K562 (cell line): ENCODE measurements at regions not wholly inside any gene's neighbourhood (a gene's known extent, or its start where the extent isn't known, plus 50 kb on each side); places are given as distances from the start of the nearest gene placed in this dataset.

Source experiments
- ATAC-seq: fragments of 200-7000 bp; cut with Tn5 transposase; 3 replicates; pipeline ENCODE4 v1.9.1; 2020; ENCODE audit warnings: moderate library complexity
- BruUV-seq: library from RNA; stranded (reverse); fragments of 400-500 nt; replicated peaks from 2 replicates; lab custom pipeline; 2021; lab: Mats Ljungman, UMichigan
- CTCF ChIA-PET: fragments of 300-600 bp; formaldehyde crosslinking; extraction: SDS; loops from one replicate; lab custom pipeline; 2021; ENCODE audit warnings: low intra/inter-chr PET ratio; lab: Yijun Ruan, JAX
- POLR2A ChIA-PET: fragments of 300-600, 350-650 bp; sonication (Branson Sonifier 250); formaldehyde crosslinking; extraction: SDS; loops from one replicate; lab custom pipeline; 2021; ENCODE audit warnings: antibody characterized with exemption, inconsistent platforms; lab: Yijun Ruan, JAX
- DNase-seq, 4 experiments: peaks; one replicate each; pipeline versions ENCODE4 v3.0.0 to v3.0.0-alpha.2; 2011 to 2018; ENCODE audit warnings: low spot score in 3 of 4, mixed read lengths in 3 of 4; ENCODE audit errors: extremely low read depth in 1 of 4
- FAIRE-seq: peaks from 2 replicates; lab custom pipeline; 2011; peaks lifted over from hg19 to GRCh38; lab: Jason Lieb, UNC
- H2AFZ ChIP-seq: 2 replicates; pipeline ENCODE4 v1.6.0; 2011; ENCODE audit warnings: low read depth, low read length, control low read depth, inconsistent platforms
- H3K27ac ChIP-seq: fragments of 200-600 bp; 3 replicates; pipeline ENCODE4 v1.8.0; 2011; ENCODE audit warnings: low read depth, mild to moderate bottlenecking, control low read depth, inconsistent platforms, low read length, moderate library complexity, mixed read lengths; ENCODE audit errors: extremely low read depth
- H3K27me3 ChIP-seq, 2 experiments: fragments of 300-600 bp in 1 of 2; 2 replicates in 1 of 2; 3 replicates in 1 of 2; pipeline versions ENCODE4 v1.6.0 to v1.8.0; 2011; ENCODE audit warnings: inconsistent platforms in 2 of 2, low read length in 2 of 2, mild to moderate bottlenecking in 1 of 2, mixed read lengths in 1 of 2, moderate library complexity in 1 of 2; ENCODE audit not compliant: control insufficient read depth in 2 of 2, insufficient read depth in 2 of 2
- H3K36me3 ChIP-seq: fragments of 300-600 bp; 3 replicates; pipeline ENCODE4 v1.8.0; 2011; ENCODE audit warnings: mild to moderate bottlenecking, low read length, inconsistent platforms; ENCODE audit not compliant: control insufficient read depth, insufficient read depth
- H3K4me1 ChIP-seq, 2 experiments: fragments of 200-600 bp in 1 of 2; replicated peaks in 1 of 2; 2 replicates in 1 of 2; 3 replicates in 1 of 2; pipeline versions ENCODE4 v1.5.1 to v1.8.0; 2011; ENCODE audit warnings: inconsistent platforms in 2 of 2, low read length in 2 of 2, mild to moderate bottlenecking in 1 of 2, mixed read lengths in 1 of 2, moderate library complexity in 1 of 2; ENCODE audit not compliant: control insufficient read depth in 2 of 2, insufficient read depth in 2 of 2
- H3K4me2 ChIP-seq: 2 replicates; pipeline ENCODE4 v1.6.1; 2011; ENCODE audit warnings: low read length, control low read depth, inconsistent platforms, mixed read lengths; ENCODE audit not compliant: insufficient read depth
- H3K4me3 ChIP-seq: fragments of 200-600 bp; sonication (generic), shearing (Covaris generic); 2 replicates; pipeline ENCODE4 v1.5.1; 2016; ENCODE audit warnings: control low read depth, inconsistent platforms
- H3K79me2 ChIP-seq: fragments of 200-600 bp; 3 replicates; pipeline ENCODE4 v1.8.0; 2011; ENCODE audit warnings: low read length, inconsistent platforms; ENCODE audit not compliant: control insufficient read depth, insufficient read depth
- H3K9ac ChIP-seq, 2 experiments: 2 replicates each; pipeline versions ENCODE4 v1.6.0 to v1.6.1; 2011; ENCODE audit warnings: low read depth in 2 of 2, low read length in 2 of 2, control low read depth in 1 of 2, inconsistent platforms in 1 of 2, mild to moderate bottlenecking in 1 of 2, mixed read lengths in 1 of 2; ENCODE audit not compliant: insufficient read depth in 1 of 2
- H3K9me1 ChIP-seq: one replicate; pipeline ENCODE4 v1.6.0; 2011; ENCODE audit warnings: inconsistent platforms, mild to moderate bottlenecking, low read length, moderate library complexity; ENCODE audit not compliant: control insufficient read depth, insufficient read depth
- H3K9me3 ChIP-seq: replicated peaks from 2 replicates; pipeline ENCODE4 v1.5.1; 2011; ENCODE audit warnings: low read depth, low read length, inconsistent platforms; ENCODE audit not compliant: control insufficient read depth, insufficient read depth
- H4K20me1 ChIP-seq: replicated peaks from 2 replicates; pipeline ENCODE4 v1.6.1; 2011; ENCODE audit warnings: low read length, inconsistent platforms, mixed read lengths; ENCODE audit not compliant: control insufficient read depth, insufficient read depth
- ARHGAP35 ChIP-seq: fragments of 450-650 bp; IDR thresholded peaks from 2 replicates; pipeline ENCODE4 v1.6.1; 2018; ENCODE audit not compliant: partially characterized antibody
- BACH1 ChIP-seq: fragments of 200-800 bp; sonication (Bioruptor generic); IDR thresholded peaks from 2 replicates; pipeline ENCODE4 v1.6.1; 2016; ENCODE audit warnings: missing genetic modification characterization, missing compliant biosample characterization
- BHLHE40 ChIP-seq: IDR thresholded peaks from 2 replicates; pipeline ENCODE4 v1.6.1; 2011; ENCODE audit warnings: low read length, improper control_type of control experiment
- CBFB ChIP-seq: sonication (generic); formaldehyde crosslinking; IDR thresholded peaks from 2 replicates; pipeline ENCODE4 v1.4.0; 2020; ENCODE audit warnings: mild to moderate bottlenecking, missing genetic modification reagents
- CREB3 ChIP-seq: fragments of 450-650 bp; conservative IDR thresholded peaks from 2 replicates; pipeline ENCODE4 v1.6.1; 2016; ENCODE audit warnings: missing genetic modification characterization, low read depth, mild to moderate bottlenecking, missing compliant biosample characterization, moderate library complexity
- DLX4 ChIP-seq: fragments of 250-450 bp; sonication (Bioruptor Pico); IDR thresholded peaks from 2 replicates; pipeline ENCODE4 v1.6.1; 2021; ENCODE audit warnings: mild to moderate bottlenecking
- FOSL1 ChIP-seq: fragments of 200-800 bp; sonication (Bioruptor generic); conservative IDR thresholded peaks from 2 replicates; pipeline ENCODE4 v1.6.1; 2016; ENCODE audit warnings: missing genetic modification characterization, missing compliant biosample characterization
- FOXK2 ChIP-seq, 2 experiments: fragments of 450-650 bp; IDR thresholded peaks in 1 of 2; conservative IDR thresholded peaks in 1 of 2; 2 replicates each; pipeline ENCODE4 v1.6.1; 2016; ENCODE audit warnings: low read depth in 2 of 2, mild to moderate bottlenecking in 1 of 2
- GTF2B ChIP-seq: IDR thresholded peaks from 2 replicates; pipeline ENCODE4 v1.6.1; 2011; ENCODE audit not compliant: insufficient read length; ENCODE audit errors: extremely low read depth
- HNRNPUL1 ChIP-seq: fragments of 200-400 bp; formaldehyde crosslinking; IDR thresholded peaks from 2 replicates; pipeline ENCODE4 v1.6.1; 2017; ENCODE audit warnings: low read length
- ILK ChIP-seq: fragments of 450-650 bp; IDR thresholded peaks from 2 replicates; pipeline ENCODE4 v1.6.1; 2016; ENCODE audit warnings: missing genetic modification characterization, low read depth, mild to moderate bottlenecking, missing compliant biosample characterization, moderate library complexity, borderline replicate concordance
- IRF2 ChIP-seq: sonication (generic); formaldehyde crosslinking; IDR thresholded peaks from 2 replicates; pipeline ENCODE4 v1.8.1; 2022; ENCODE audit warnings: mild to moderate bottlenecking, missing genetic modification reagents
- MAFK ChIP-seq: IDR thresholded peaks from 2 replicates; pipeline ENCODE4 v1.6.1; 2011; ENCODE audit warnings: low read length, improper control_type of control experiment
- MED1 ChIP-seq: sonication (generic); formaldehyde crosslinking; IDR thresholded peaks from 2 replicates; pipeline ENCODE4 v1.8.1; 2023; ENCODE audit warnings: missing genetic modification reagents, borderline replicate concordance
- NCOA1 ChIP-seq: fragments of 450-650 bp; IDR thresholded peaks from 2 replicates; pipeline ENCODE4 v1.6.1; 2016; ENCODE audit warnings: low read depth
- NRF1 ChIP-seq, 2 experiments: fragments of 450-650 bp; IDR thresholded peaks in 1 of 2; conservative IDR thresholded peaks in 1 of 2; 2 replicates each; pipeline ENCODE4 v1.6.1; 2014; ENCODE audit warnings: mild to moderate bottlenecking in 2 of 2
- PHF8 ChIP-seq: fragments of 200-600 bp; sonication (generic); IDR thresholded peaks from 2 replicates; pipeline ENCODE4 v1.6.1; 2012; ENCODE audit warnings: mixed run types, mild to moderate bottlenecking, inconsistent platforms, low read length, moderate library complexity, borderline replicate concordance
- SETDB1 ChIP-seq: IDR thresholded peaks from one replicate; pipeline ENCODE4 v1.6.1; 2012; ENCODE audit warnings: low read length, control low read depth, inconsistent platforms
- YBX1 ChIP-seq: fragments of 450-650 bp; IDR thresholded peaks from 2 replicates; pipeline ENCODE4 v1.7.1; 2016; ENCODE audit warnings: mild to moderate bottlenecking
- ZBTB2 ChIP-seq: fragments of 450-650 bp; IDR thresholded peaks from 2 replicates; pipeline ENCODE4 v1.6.1; 2016; ENCODE audit warnings: antibody characterized with exemption
- ZKSCAN3 ChIP-seq: fragments of 250-450 bp; sonication (Bioruptor Pico); IDR thresholded peaks from 2 replicates; pipeline ENCODE4 v1.4.0; 2020
- ZNF3 ChIP-seq: fragments of 250-450 bp; sonication (Bioruptor Pico); IDR thresholded peaks from 2 replicates; pipeline ENCODE4 v1.5.0; 2021; ENCODE audit warnings: mild to moderate bottlenecking, moderate library complexity
- ZNF347 ChIP-seq: fragments of 450-650 bp; formaldehyde crosslinking; IDR thresholded peaks from 2 replicates; pipeline ENCODE4 v1.4.0; 2020; ENCODE audit warnings: low read depth, mild to moderate bottlenecking, moderate library complexity
- WGBS: fragments of 100-300 bp; shearing (Covaris generic); methylation state at CpG from one replicate; pipeline ENCODE4 v1.1.6; 2016; ENCODE audit warnings: low coverage, mixed read lengths; ENCODE audit not compliant: insufficient coverage; ENCODE audit errors: missing lambda C conversion rate; 5-methylcytosine and 5-hydroxymethylcytosine counted together
- in situ Hi-C: fragments of 300-500 bp; cut with MboI; formaldehyde crosslinking; loops from 4 replicates; pipeline ENCODE4 v1.15.0; 2018; ENCODE audit warnings: inconsistent platforms, mixed read lengths
- intact Hi-C: fragments of 100-400 bp; cut with micrococcal nuclease; formaldehyde crosslinking; loops from 2 replicates; pipeline ENCODE4 v1.14.2; 2022

DNA sequence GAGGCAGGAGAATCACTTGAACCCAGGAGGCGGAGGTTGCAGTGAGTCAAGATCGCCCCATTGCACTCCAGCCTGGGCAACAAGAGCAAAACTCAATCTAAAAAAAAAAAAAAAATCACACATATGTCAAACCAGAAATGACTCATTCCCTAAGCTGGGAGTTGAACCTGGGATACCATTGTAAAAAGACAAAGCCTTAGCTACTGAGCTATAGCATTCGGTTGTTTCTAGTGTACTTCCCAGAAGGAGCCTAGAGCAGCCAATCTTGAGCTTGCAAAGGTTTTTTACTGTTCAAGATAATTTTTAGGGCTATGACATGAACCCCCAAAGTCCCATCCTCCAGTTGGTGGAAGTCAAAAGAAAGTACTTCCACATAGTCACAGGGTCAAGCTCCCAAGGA is 87.9 kb downstream of the ZNF467 start:
- H3K9me3 ChIP-seq, result peaks cover 4% of the 10 kb centered on the region
- FAIRE-seq, result no peak
- ATAC-seq, result no peak
- H3K27ac ChIP-seq, result no peak overlapping the region
- H2AFZ ChIP-seq, result no peak overlapping the region
- WGBS, result 11% methylated on average over 3 of the region's 3 CpGs
- ChIA-PET POLR2A (interaction anchor here (0.5 to 3.1 kb wide), 6 partner anchors 9 to 368 kb away, joined by 3 to 10 read pairs (median 6); no protein-coding TSS in a partner anchor), CTCF (no interaction called here)
- H3K9ac ChIP-seq, result no peak overlapping the region
- no peak overlapping the region for H3K4me2 ChIP-seq
- no peaks in the 10 kb centered on the region for H3K36me3 ChIP-seq
- no peaks in the 10 kb centered on the region for H3K79me2 ChIP-seq
- DNase-seq, result no peak
- in situ Hi-C loops, result no loop called here
- intact Hi-C loops, result no loop called here
- H3K27me3 ChIP-seq, result peaks cover 0 to 13% of the 10 kb centered on the region in 2 experiments; a peak in 2 of 5 replicates
- H4K20me1 ChIP-seq, result no peaks in the 10 kb centered on the region
- peaks cover 2 to 5% of the 10 kb centered on the region in 2 experiments; a peak in 3 of 5 replicates for H3K4me1 ChIP-seq
- H3K4me3 ChIP-seq, result no peak overlapping the region
- no TSS peak for BruUV-seq
- H3K9me1 ChIP-seq, result no peaks in the 10 kb centered on the region
- no peak for TF ChIP-seq NRF1 (conservative IDR thresholded peaks at IDR 0.05 in 1 of 2, IDR thresholded peaks at IDR 0.05 in 1 of 2)
- TF ChIP-seq MAFK, result no peak
- no peak for TF ChIP-seq ARHGAP35
- no peak for TF ChIP-seq GTF2B
- peak; percentile 29; the same call in 1 of the 2 replicates for TF ChIP-seq FOSL1
- no peak for TF ChIP-seq BACH1 (tag)
- no peak for TF ChIP-seq SETDB1
- TF ChIP-seq HNRNPUL1, result no peak
- TF ChIP-seq MED1 (CRISPR knock-in tag), result no peak
- TF ChIP-seq ZNF3 (CRISPR knock-in tag), result no peak
- no peak for TF ChIP-seq PHF8
- no peak for TF ChIP-seq NCOA1
- no peak for TF ChIP-seq ZBTB2
- no peak for TF ChIP-seq DLX4
- no peak for TF ChIP-seq BHLHE40
- TF ChIP-seq ZKSCAN3 (CRISPR knock-in tag), result no peak
- no peak for TF ChIP-seq CBFB
- no peak for TF ChIP-seq ILK (tag)
- TF ChIP-seq IRF2 (CRISPR knock-in tag), result no peak
- no peak for TF ChIP-seq ZNF347 (CRISPR knock-in tag)
- TF ChIP-seq YBX1, result no peak
- TF ChIP-seq FOXK2 (conservative IDR thresholded peaks at IDR 0.05 in 1 of 2, IDR thresholded peaks at IDR 0.05 in 1 of 2; ENCODE audit: low read depth in 2 of 2), result no peak
- TF ChIP-seq CREB3 (tag), result no peak
